Large intestine (tissue), 3 donors: ENCODE measurements at regions not wholly inside any gene's neighbourhood (a gene's known extent, or its start where the extent isn't known, plus 50 kb on each side); places are given as distances from the start of the nearest gene placed in this dataset.

ENCODE experiments used
- DNase-seq, 2 donors: peaks; one replicate each; pipeline versions ENCODE4 v3.0.0 to v3.0.0-alpha.2; 2013
- H3K27ac ChIP-seq: one replicate; pipeline ENCODE4 v1.5.1; 2013; ENCODE audit warnings: low read length
- H3K27me3 ChIP-seq: 2 replicates; pipeline ENCODE4 v1.6.1; 2013; ENCODE audit warnings: low read length; ENCODE audit not compliant: control insufficient read depth, insufficient read depth
- H3K36me3 ChIP-seq: 2 replicates; pipeline ENCODE4 v1.6.1; 2013; ENCODE audit warnings: low read length; ENCODE audit not compliant: control insufficient read depth, insufficient read depth
- H3K4me1 ChIP-seq: one replicate; pipeline ENCODE4 v1.6.1; 2013; ENCODE audit warnings: low read length; ENCODE audit not compliant: control insufficient read depth, insufficient read depth
- H3K4me3 ChIP-seq: one replicate; pipeline ENCODE4 v1.5.1; 2013; ENCODE audit warnings: low read length
- H3K9me3 ChIP-seq: one replicate; pipeline ENCODE4 v1.6.1; 2013; ENCODE audit warnings: mild to moderate bottlenecking, low read depth, low read length, moderate library complexity; ENCODE audit not compliant: control insufficient read depth
- WGBS: methylation state at CpG from one replicate; pipeline ENCODE4 v1.1.5; 2013; ENCODE audit warnings: low lambda C conversion rate; ENCODE audit not compliant: insufficient coverage; 5-methylcytosine and 5-hydroxymethylcytosine counted together

- Histone ChIP-seq H3K4me1 (no peaks in the 10 kb centered on the region), H3K36me3 (no peaks in the 10 kb centered on the region), H3K9me3 (peaks cover 28% of the 10 kb centered on the region), H3K4me3 (no peak overlapping the region), H3K27ac (no peak overlapping the region), H3K27me3 (no peaks in the 10 kb centered on the region)
- no peak for DNase-seq
- WGBS: 100% methylated on average over 2 of the region's 8 CpGs
These were observed 457.9 kb upstream of the SALL3 start for GRCh38 chr18:78521744-78522143.

- no peak for DNase-seq
- no CpG with 5 or more reads among the region's 8 CpGs for WGBS
- no peak overlapping the region for H3K27ac ChIP-seq
- no peaks in the 10 kb centered on the region for H3K27me3 ChIP-seq
- H3K36me3 ChIP-seq: no peaks in the 10 kb centered on the region
- H3K9me3 ChIP-seq: peaks cover 29% of the 10 kb centered on the region
- no peaks in the 10 kb centered on the region for H3K4me1 ChIP-seq
- H3K4me3 ChIP-seq: no peak overlapping the region
These were observed 457.1 kb upstream of the SALL3 start for GRCh38 chr18:78522507-78522906.

- H3K36me3 ChIP-seq: no peaks in the 10 kb centered on the region
- H3K4me1 ChIP-seq: no peaks in the 10 kb centered on the region
- H3K9me3 ChIP-seq: peaks cover 16% of the 10 kb centered on the region
- DNase-seq: no peak
- H3K27ac ChIP-seq: no peak overlapping the region
- H3K27me3 ChIP-seq: no peaks in the 10 kb centered on the region
- H3K4me3 ChIP-seq: no peak overlapping the region
- no CpG with 5 or more reads among the region's 12 CpGs for WGBS
These were observed 455.8 kb upstream of the SALL3 start for GRCh38 chr18:78523850-78524249.

- WGBS: 80% methylated on average over 1 of the region's 11 CpGs
- Histone ChIP-seq H3K36me3 (no peaks in the 10 kb centered on the region), H3K4me1 (no peaks in the 10 kb centered on the region), H3K4me3 (no peak overlapping the region), H3K27me3 (no peaks in the 10 kb centered on the region), H3K9me3 (peaks cover 11% of the 10 kb centered on the region), H3K27ac (no peak overlapping the region)
- no peak for DNase-seq
These were observed 454.1 kb upstream of the SALL3 start for GRCh38 chr18:78525366-78526111.

GRCh38 chr18:78526275-78526674 is 453.3 kb upstream of the SALL3 start:
- H3K9me3 ChIP-seq: peaks cover 11% of the 10 kb centered on the region
- no peak overlapping the region for H3K4me3 ChIP-seq
- H3K27ac ChIP-seq: no peak overlapping the region
- no peaks in the 10 kb centered on the region for H3K4me1 ChIP-seq
- no peaks in the 10 kb centered on the region for H3K27me3 ChIP-seq
- no peak for DNase-seq
- WGBS: 60% methylated on average over 1 of the region's 10 CpGs
- H3K36me3 ChIP-seq: no peaks in the 10 kb centered on the region

- peaks cover 11% of the 10 kb centered on the region for H3K9me3 ChIP-seq
- no CpG with 5 or more reads among the region's 19 CpGs for WGBS
- no peaks in the 10 kb centered on the region for H3K36me3 ChIP-seq
These were observed 452.5 kb upstream of the SALL3 start for GRCh38 chr18:78526923-78527711.

GRCh38 chr18:78527984-78528383 is 451.6 kb upstream of the SALL3 start:
- DNase-seq: no peak
- WGBS: no CpG with 5 or more reads among the region's 11 CpGs
- no peak overlapping the region for H3K4me3 ChIP-seq
- no peaks in the 10 kb centered on the region for H3K27me3 ChIP-seq
- no peaks in the 10 kb centered on the region for H3K36me3 ChIP-seq
- peaks cover 8% of the 10 kb centered on the region for H3K9me3 ChIP-seq
- no peaks in the 10 kb centered on the region for H3K4me1 ChIP-seq
- H3K27ac ChIP-seq: no peak overlapping the region

More at GRCh38 chr18:78526923-78527711, 452.5 kb upstream of the SALL3 start:
- H3K4me3 ChIP-seq: no peak overlapping the region
- H3K27me3 ChIP-seq: no peaks in the 10 kb centered on the region
- H3K27ac ChIP-seq: no peak overlapping the region
- DNase-seq: no peak
- H3K4me1 ChIP-seq: no peaks in the 10 kb centered on the region

- Histone ChIP-seq H3K27me3 (no peaks in the 10 kb centered on the region), H3K9me3 (peaks cover 8% of the 10 kb centered on the region), H3K36me3 (no peaks in the 10 kb centered on the region), H3K4me3 (no peak overlapping the region), H3K27ac (no peak overlapping the region), H3K4me1 (no peaks in the 10 kb centered on the region)
- DNase-seq: no peak
- WGBS: 80% methylated on average over 1 of the region's 17 CpGs
These were observed 451.0 kb upstream of the SALL3 start for GRCh38 chr18:78528411-78529258.

- Histone ChIP-seq H3K27me3 (no peaks in the 10 kb centered on the region), H3K4me1 (no peaks in the 10 kb centered on the region), H3K27ac (no peak overlapping the region), H3K4me3 (no peak overlapping the region), H3K36me3 (no peaks in the 10 kb centered on the region), H3K9me3 (peaks cover 4% of the 10 kb centered on the region)
- DNase-seq: no peak
- WGBS: 100% methylated on average over 2 of the region's 11 CpGs
These were observed 448.0 kb upstream of the SALL3 start for GRCh38 chr18:78531637-78532036.
